Neural cell (in vitro differentiated cells): ENCODE measurements at regions not wholly inside any gene's neighbourhood (a gene's known extent, or its start where the extent isn't known, plus 50 kb on each side); places are given as distances from the start of the nearest gene placed in this dataset.
"Not testable (repeated sequence)": the region's sequence is repeated elsewhere in the genome, so short reads cannot be mapped to it uniquely, and the experiment has no call there.

Source experiments
- H2AFZ ChIP-seq: fragments of 200-600, 300-800 bp; sonication (generic), shearing (Covaris generic); 2 replicates; pipeline ENCODE4 v1.6.0; 2014; ENCODE audit warnings: low read depth, mild to moderate bottlenecking, antibody characterized with exemption, low read length, moderate library complexity
- H3F3A ChIP-seq: fragments of 200-600 bp; shearing (Covaris generic); 2 replicates; pipeline ENCODE4 v1.6.1; 2016; ENCODE audit warnings: mild to moderate bottlenecking, moderate library complexity, mixed read lengths, antibody characterized with exemption, low read length; ENCODE audit not compliant: insufficient read depth, poor library complexity, severe bottlenecking
- H3K27ac ChIP-seq: fragments of 200-600, 300-800 bp; sonication (generic), shearing (Covaris generic); 2 replicates; pipeline ENCODE4 v1.5.1; 2014; ENCODE audit warnings: mild to moderate bottlenecking, low read length, moderate library complexity
- H3K27me3 ChIP-seq: fragments of 300-800, 200-600 bp; sonication (generic), shearing (Covaris generic); 2 replicates; pipeline ENCODE4 v1.6.0; 2014; ENCODE audit warnings: mild to moderate bottlenecking, low read depth, low read length, moderate library complexity; ENCODE audit not compliant: insufficient read depth
- H3K36me3 ChIP-seq: fragments of 300-800, 200-600 bp; sonication (generic), shearing (Covaris generic); 2 replicates; pipeline ENCODE4 v1.5.1; 2014; ENCODE audit warnings: mild to moderate bottlenecking, antibody characterized with exemption, low read length, moderate library complexity; ENCODE audit not compliant: insufficient read depth
- H3K4me2 ChIP-seq: fragments of 300-800, 200-600 bp; sonication (generic), shearing (Covaris generic); 2 replicates; pipeline ENCODE4 v1.6.0; 2014; ENCODE audit warnings: mild to moderate bottlenecking, low read length
- H3K4me3 ChIP-seq: fragments of 300-800, 200-600 bp; sonication (generic), shearing (Covaris generic); 2 replicates; pipeline ENCODE4 v1.5.1; 2014; ENCODE audit warnings: mild to moderate bottlenecking, low read length, moderate library complexity
- H3K79me2 ChIP-seq: fragments of 200-600 bp; shearing (Covaris generic); replicated peaks from 2 replicates; pipeline ENCODE4 v1.6.0; 2014; ENCODE audit warnings: mild to moderate bottlenecking, low read length, moderate library complexity; ENCODE audit not compliant: insufficient read depth
- H3K9ac ChIP-seq: fragments of 300-800, 200-600 bp; sonication (generic), shearing (Covaris generic); 2 replicates; pipeline ENCODE4 v1.6.1; 2016; ENCODE audit warnings: mild to moderate bottlenecking, low read length, mixed read lengths
- H3K9me2 ChIP-seq: fragments of 200-600 bp; shearing (Covaris generic); 2 replicates; pipeline ENCODE4 v1.6.1; 2016; ENCODE audit warnings: mild to moderate bottlenecking, low read length, mixed read lengths; ENCODE audit not compliant: insufficient read depth
- H3K9me3 ChIP-seq: fragments of 200-600, 300-800 bp; sonication (generic), shearing (Covaris generic); 2 replicates; pipeline ENCODE4 v1.6.1; 2016; ENCODE audit warnings: mild to moderate bottlenecking, mixed run types, low read length, moderate library complexity, mixed read lengths
- H4K20me1 ChIP-seq: fragments of 200-600 bp; shearing (Covaris generic); 2 replicates; pipeline ENCODE4 v1.6.1; 2016; ENCODE audit warnings: mild to moderate bottlenecking, mixed run types; ENCODE audit not compliant: insufficient read depth
- EP300 ChIP-seq: fragments of 450-650 bp; conservative IDR thresholded peaks from 2 replicates; pipeline ENCODE4 v1.6.1; 2014; ENCODE audit warnings: antibody characterized with exemption, mild to moderate bottlenecking, moderate library complexity; ENCODE audit not compliant: poor library complexity, severe bottlenecking
- EZH2 ChIP-seq: fragments of 200-600, 300-800 bp; shearing (Covaris generic), sonication (generic); IDR thresholded peaks from 2 replicates; pipeline ENCODE4 v1.6.1; 2014; ENCODE audit warnings: antibody characterized with exemption, low read length, borderline replicate concordance, mild to moderate bottlenecking; ENCODE audit not compliant: insufficient read depth, poor library complexity, severe bottlenecking
- MXI1 ChIP-seq: fragments of 450-650 bp; conservative IDR thresholded peaks from 2 replicates; pipeline ENCODE4 v1.6.1; 2014; ENCODE audit warnings: antibody characterized with exemption, mild to moderate bottlenecking; ENCODE audit not compliant: poor library complexity, severe bottlenecking
- POLR2AphosphoS5 ChIP-seq: IDR thresholded peaks from 2 replicates; pipeline ENCODE4 v1.6.1; 2012
- RAD21 ChIP-seq: fragments of 450-650 bp; conservative IDR thresholded peaks from 2 replicates; pipeline ENCODE4 v1.6.1; 2014; ENCODE audit warnings: antibody characterized with exemption, mild to moderate bottlenecking, moderate library complexity
- SMC3 ChIP-seq: fragments of 450-650 bp; conservative IDR thresholded peaks from 2 replicates; pipeline ENCODE4 v1.6.1; 2014; ENCODE audit warnings: antibody characterized with exemption, mild to moderate bottlenecking, moderate library complexity; ENCODE audit not compliant: poor library complexity
- TAF1 ChIP-seq: IDR thresholded peaks from 2 replicates; pipeline ENCODE4 v1.6.1; 2012; ENCODE audit warnings: low read depth
- TF ChIP-seq, protein P1 (sequence below): fragments of 450-650 bp; IDR thresholded peaks from 2 replicates; pipeline ENCODE4 v1.5.1; 2014; ENCODE audit warnings: antibody characterized with exemption, mild to moderate bottlenecking, moderate library complexity; ENCODE audit not compliant: poor library complexity, severe bottlenecking
- TF ChIP-seq, protein P2 (sequence below): IDR thresholded peaks from 2 replicates; pipeline ENCODE4 v1.6.1; 2012; ENCODE audit warnings: borderline replicate concordance

DNA sequence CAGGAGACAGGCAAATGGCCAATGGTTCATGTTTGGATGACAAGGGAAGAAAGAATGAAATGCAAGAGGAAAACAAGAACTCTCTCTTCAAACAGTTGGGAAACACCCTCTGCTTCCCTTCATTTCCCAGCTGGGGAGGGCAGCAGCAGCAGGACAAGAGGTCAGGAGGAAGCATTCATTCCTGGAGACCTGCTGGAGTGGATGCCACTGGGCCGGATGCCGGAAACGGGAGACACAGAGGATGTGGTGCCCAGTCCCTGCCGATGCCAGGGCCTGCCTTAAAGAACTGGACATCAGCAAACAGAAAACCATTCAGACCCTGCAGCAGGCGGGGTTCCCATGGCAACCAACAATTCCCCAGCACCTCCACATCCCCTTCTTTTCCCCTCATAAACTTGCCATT is 102.3 kb upstream of the ZNF648 start (continued):
- TF ChIP-seq EP300 (no peak), POLR2AphosphoS5 (no peak), SMC3 (no peak)

- no peaks in the 10 kb centered on the region for H3F3A ChIP-seq
- H3K36me3 ChIP-seq, result no peaks in the 10 kb centered on the region
- H3K4me3 ChIP-seq, result no peak overlapping the region
- H3K27me3 ChIP-seq, result no peaks in the 10 kb centered on the region
- H3K27ac ChIP-seq, result no peak overlapping the region
- TF ChIP-seq MXI1 (no peak), EP300 (no peak), POLR2AphosphoS5 (no peak), SMC3 (no peak), EZH2 (no peak)
- TF ChIP-seq, protein P1, sequence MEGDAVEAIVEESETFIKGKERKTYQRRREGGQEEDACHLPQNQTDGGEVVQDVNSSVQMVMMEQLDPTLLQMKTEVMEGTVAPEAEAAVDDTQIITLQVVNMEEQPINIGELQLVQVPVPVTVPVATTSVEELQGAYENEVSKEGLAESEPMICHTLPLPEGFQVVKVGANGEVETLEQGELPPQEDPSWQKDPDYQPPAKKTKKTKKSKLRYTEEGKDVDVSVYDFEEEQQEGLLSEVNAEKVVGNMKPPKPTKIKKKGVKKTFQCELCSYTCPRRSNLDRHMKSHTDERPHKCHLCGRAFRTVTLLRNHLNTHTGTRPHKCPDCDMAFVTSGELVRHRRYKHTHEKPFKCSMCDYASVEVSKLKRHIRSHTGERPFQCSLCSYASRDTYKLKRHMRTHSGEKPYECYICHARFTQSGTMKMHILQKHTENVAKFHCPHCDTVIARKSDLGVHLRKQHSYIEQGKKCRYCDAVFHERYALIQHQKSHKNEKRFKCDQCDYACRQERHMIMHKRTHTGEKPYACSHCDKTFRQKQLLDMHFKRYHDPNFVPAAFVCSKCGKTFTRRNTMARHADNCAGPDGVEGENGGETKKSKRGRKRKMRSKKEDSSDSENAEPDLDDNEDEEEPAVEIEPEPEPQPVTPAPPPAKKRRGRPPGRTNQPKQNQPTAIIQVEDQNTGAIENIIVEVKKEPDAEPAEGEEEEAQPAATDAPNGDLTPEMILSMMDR, result no peak
- no peaks in the 10 kb centered on the region for H3K79me2 ChIP-seq
- no peak overlapping the region for H2AFZ ChIP-seq
- no peaks in the 10 kb centered on the region for H3K9me3 ChIP-seq
- H3K4me2 ChIP-seq, result no peak overlapping the region
- no peaks in the 10 kb centered on the region for H3K9me2 ChIP-seq
- H3K9ac ChIP-seq, result no peak overlapping the region
- H4K20me1 ChIP-seq, result no peaks in the 10 kb centered on the region
Observed at GRCh38 chr1:182159443-182159842, 97.9 kb upstream of the ZNF648 start.

- H3K27ac ChIP-seq, result no peak overlapping the region
- H3K27me3 ChIP-seq, result no peaks in the 10 kb centered on the region
- no peak overlapping the region for H2AFZ ChIP-seq
- H3K9me3 ChIP-seq, result no peaks in the 10 kb centered on the region
- H3K4me2 ChIP-seq, result no peak overlapping the region
- H3K36me3 ChIP-seq, result no peaks in the 10 kb centered on the region
- H3K9ac ChIP-seq, result no peak overlapping the region
- H3F3A ChIP-seq, result no peaks in the 10 kb centered on the region
- TF ChIP-seq SMC3 (no peak), EP300 (no peak), RAD21 (no peak), EZH2 (no peak), POLR2AphosphoS5 (no peak), TAF1 (no peak), MXI1 (no peak)
- TF ChIP-seq, protein P2, sequence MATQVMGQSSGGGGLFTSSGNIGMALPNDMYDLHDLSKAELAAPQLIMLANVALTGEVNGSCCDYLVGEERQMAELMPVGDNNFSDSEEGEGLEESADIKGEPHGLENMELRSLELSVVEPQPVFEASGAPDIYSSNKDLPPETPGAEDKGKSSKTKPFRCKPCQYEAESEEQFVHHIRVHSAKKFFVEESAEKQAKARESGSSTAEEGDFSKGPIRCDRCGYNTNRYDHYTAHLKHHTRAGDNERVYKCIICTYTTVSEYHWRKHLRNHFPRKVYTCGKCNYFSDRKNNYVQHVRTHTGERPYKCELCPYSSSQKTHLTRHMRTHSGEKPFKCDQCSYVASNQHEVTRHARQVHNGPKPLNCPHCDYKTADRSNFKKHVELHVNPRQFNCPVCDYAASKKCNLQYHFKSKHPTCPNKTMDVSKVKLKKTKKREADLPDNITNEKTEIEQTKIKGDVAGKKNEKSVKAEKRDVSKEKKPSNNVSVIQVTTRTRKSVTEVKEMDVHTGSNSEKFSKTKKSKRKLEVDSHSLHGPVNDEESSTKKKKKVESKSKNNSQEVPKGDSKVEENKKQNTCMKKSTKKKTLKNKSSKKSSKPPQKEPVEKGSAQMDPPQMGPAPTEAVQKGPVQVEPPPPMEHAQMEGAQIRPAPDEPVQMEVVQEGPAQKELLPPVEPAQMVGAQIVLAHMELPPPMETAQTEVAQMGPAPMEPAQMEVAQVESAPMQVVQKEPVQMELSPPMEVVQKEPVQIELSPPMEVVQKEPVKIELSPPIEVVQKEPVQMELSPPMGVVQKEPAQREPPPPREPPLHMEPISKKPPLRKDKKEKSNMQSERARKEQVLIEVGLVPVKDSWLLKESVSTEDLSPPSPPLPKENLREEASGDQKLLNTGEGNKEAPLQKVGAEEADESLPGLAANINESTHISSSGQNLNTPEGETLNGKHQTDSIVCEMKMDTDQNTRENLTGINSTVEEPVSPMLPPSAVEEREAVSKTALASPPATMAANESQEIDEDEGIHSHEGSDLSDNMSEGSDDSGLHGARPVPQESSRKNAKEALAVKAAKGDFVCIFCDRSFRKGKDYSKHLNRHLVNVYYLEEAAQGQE, result no peak
- TF ChIP-seq, protein P1, result no peak
- no peak overlapping the region for H3K4me3 ChIP-seq
- no peaks in the 10 kb centered on the region for H3K9me2 ChIP-seq
- H4K20me1 ChIP-seq, result no peaks in the 10 kb centered on the region
- H3K79me2 ChIP-seq, result no peaks in the 10 kb centered on the region
Observed at GRCh38 chr1:182157187-182157586, 95.7 kb upstream of the ZNF648 start.

GRCh38 chr1:182154425-182154824 is 92.9 kb upstream of the ZNF648 start:
- H3K36me3 ChIP-seq, H3K9me2 ChIP-seq, H4K20me1 ChIP-seq, H3F3A ChIP-seq, H3K27ac ChIP-seq, H2AFZ ChIP-seq, H3K4me3 ChIP-seq, H3K4me2 ChIP-seq, H3K9me3 ChIP-seq, H3K27me3 ChIP-seq, H3K9ac ChIP-seq, H3K79me2 ChIP-seq: not testable (repeated sequence)
